Fibroblast of skin of left quadriceps (primary cell): ENCODE measurements at regions not wholly inside any gene's neighbourhood (a gene's known extent, or its start where the extent isn't known, plus 50 kb on each side); places are given as distances from the start of the nearest gene placed in this dataset.

Experiments used
- DNase-seq, 2 experiments: peaks; one replicate each; pipeline ENCODE4 v3.0.0-alpha.2; 2013; ENCODE audit warnings: low read depth in 2 of 2

DNA sequence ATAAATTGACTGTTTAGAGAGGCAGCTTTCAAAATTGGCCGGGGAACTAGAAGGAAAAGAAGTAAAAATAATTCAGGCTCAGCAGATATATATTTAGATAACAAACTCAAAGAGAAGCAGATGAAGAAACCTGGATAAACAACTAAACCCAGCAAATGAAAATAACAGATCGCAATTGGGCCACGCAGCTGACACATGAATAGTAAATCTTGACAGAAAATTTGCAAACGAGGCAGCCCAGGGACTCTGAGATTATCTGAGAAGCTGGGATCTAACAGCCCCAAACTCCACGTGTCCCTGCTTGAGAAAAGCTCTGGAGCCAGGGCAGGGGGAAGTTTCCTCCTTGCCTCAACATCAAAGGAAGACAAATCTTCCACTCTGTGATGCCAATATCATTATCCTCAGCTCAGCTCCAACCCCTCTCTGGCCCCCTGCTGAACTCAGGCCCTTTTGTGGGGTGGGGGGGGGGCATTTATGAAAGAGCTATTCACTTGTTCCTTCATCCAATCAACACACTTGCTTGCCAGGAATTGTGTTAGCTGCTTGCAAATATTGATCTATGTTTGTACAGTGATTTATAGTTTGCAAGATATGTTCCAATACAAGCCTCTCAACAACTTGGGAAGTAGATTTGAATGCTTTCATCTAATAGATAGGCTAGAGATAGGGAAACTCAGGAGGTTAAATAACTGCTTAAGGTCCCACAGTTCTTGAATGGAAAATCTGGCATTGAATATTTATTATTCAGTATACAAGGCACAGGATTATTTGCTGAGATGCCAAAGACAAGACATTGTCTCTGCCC lies 72.5 kb upstream of the C11orf87 start:
- DNase-seq = no peak

GRCh38 chr11:109350091-109350490 lies 71.9 kb upstream of the C11orf87 start:
- no peak for DNase-seq

DNA sequence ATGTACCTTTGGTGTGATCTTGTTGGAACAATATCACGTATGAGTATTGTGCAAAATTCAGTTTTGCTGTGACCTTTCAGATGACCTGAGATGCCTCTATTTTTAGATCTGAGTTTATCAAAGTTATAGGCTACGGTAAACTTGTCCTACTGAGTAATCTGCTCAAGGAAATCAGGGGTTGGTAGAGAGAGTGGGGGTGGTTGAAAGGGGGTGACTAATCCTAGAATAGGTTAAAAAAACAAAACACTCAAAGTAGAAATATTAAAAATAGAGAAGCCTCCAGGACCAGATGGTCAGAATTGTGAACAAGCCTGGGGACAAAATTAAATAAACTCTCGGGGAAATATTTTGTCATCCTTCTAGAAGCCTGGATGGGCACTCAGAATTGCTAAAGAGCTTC lies 59.9 kb upstream of the C11orf87 start:
- no peak for DNase-seq

DNA sequence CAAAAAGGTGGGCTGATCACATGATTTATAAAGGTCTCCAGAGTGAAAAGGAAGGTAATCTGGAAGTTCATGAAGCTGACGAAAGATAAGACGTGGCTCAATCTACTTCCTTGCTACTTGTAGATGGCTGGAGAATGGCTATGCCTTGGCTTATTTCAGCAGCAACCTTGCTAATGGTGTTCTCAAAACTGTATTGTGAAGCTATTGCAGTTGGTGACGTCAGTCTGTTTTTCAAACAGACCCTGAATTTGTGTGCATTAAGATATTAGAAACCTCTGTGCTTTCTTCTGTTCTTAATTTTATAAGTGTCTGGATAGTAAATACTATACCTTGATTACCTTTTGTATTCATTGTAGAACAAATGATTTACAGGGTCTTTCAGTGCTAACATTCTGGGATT lies 58.3 kb upstream of the C11orf87 start:
- no peak for DNase-seq

DNA sequence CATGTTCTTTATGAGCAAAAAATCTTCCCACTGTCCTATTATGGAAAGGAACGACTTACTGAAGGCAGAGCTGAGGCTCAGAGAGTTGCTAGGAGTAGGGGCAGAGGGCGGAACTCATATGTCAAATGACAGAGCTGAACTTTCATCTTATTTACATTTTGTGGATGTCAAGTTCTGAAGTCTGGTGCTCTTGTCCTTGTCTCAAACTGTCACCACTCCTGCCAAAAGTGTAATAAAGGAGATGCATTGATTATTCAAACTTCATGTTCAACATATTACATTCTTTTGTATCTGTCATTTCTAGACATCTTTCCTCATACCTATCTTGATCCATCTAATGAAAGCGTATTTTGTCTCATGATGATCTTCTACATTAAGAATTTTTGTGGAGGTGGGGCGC lies 57.1 kb upstream of the C11orf87 start:
- DNase-seq = no peak

DNA sequence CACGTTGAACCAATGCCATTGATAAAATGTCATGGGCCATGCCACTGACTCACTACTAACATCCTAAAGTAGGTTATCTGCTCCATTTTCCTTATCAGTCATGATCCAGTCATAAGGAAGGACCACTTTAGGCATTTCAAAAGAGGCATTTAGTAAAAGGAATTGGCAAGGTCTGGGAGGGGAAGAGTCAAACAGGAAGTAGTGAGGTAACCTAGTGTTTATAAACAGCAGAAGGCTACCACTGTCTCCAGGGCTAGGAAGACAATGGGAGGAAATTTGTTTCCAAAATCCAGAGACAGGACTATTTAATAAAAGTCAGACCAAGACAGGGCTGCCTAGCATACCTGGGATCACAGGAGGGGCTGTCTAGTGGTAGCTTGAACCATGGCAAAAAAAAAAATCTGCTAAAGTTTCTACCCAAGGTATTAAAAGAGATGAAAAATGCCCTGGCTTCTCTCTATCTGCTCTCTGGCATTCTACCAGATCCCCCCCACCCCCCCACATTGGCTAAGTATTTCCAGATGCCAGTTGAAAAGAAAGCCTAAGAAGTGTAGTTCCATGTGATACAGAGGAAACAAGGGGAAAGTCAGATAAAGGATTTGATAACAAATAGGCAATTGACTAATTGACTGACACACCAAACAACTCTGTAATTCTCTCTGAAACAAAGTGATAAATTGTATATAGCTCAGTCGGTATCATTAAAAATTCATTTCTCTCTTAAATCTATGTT lies 50.4 kb upstream of the C11orf87 start:
- peak in 1 of 2 experiments; percentile 4 for DNase-seq
